Esophagus muscularis mucosa (tissue), 3 donors: ENCODE measurements at regions not wholly inside any gene's neighbourhood (a gene's known extent, or its start where the extent isn't known, plus 50 kb on each side); places are given as distances from the start of the nearest gene placed in this dataset.

ENCODE experiments used
- CTCF ChIP-seq, 3 experiments: fragments of 200-600 bp in 2 of 3; fragments of 450-650 bp in 1 of 3; sonication (generic) in 2 of 3; IDR thresholded peaks; one replicate each; pipeline ENCODE4 v1.5.1; 2017 to 2019; ENCODE audit warnings: antibody characterized with exemption in 3 of 3, mild to moderate bottlenecking in 2 of 3, moderate library complexity in 1 of 3
- POLR2AphosphoS5 ChIP-seq, 2 donors: sonication (generic); formaldehyde crosslinking; IDR thresholded peaks; one replicate each; pipeline ENCODE4 v1.6.1; 2017; ENCODE audit warnings: antibody characterized with exemption in 2 of 2

DNA sequence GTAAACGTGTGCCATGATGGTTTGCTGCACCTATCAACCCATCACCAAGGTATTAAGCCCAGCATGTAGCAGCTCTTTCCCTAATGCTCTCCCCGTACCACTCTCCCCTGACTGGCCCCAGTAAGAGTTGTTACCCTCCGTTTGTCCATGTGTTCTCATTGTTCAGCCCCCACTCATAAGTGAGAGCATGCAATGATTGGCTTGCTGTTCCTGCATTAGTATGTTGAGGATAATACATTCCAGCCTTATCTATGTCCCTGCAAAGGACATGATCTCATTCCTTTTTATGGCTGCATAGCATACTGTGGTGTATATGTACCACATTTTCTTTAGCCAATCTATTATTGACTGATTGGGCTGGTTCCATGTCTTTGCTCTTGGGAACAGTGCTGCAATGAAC lies 1294.9 kb upstream of the CDH8 start:
- no peak for TF ChIP-seq CTCF (IDR thresholded peaks at IDR 0.05)
- no peak for TF ChIP-seq POLR2AphosphoS5 (IDR thresholded peaks at IDR 0.05)
